GM23338 (cell line): ENCODE measurements at regions not wholly inside any gene's neighbourhood (a gene's known extent, or its start where the extent isn't known, plus 50 kb on each side); places are given as distances from the start of the nearest gene placed in this dataset.

Experiments used
- ATAC-seq: fragments of 200-7000 bp; cut with Tn5 transposase; 3 replicates; pipeline ENCODE4 v1.9.1; 2020
- DNase-seq: peaks from one replicate; pipeline ENCODE4 v3.0.0-alpha.2; 2015; ENCODE audit warnings: low spot score
- H2AFZ ChIP-seq: fragments of 200-600 bp; sonication (generic); 2 replicates; pipeline ENCODE4 v1.8.0; 2016; ENCODE audit warnings: antibody characterized with exemption, mild to moderate bottlenecking, moderate library complexity
- H3F3A ChIP-seq: fragments of 200-600 bp; sonication (generic); replicated peaks from 2 replicates; pipeline ENCODE4 v1.8.0; 2017; ENCODE audit warnings: antibody characterized with exemption, mixed run types, low read depth
- H3K27ac ChIP-seq: fragments of 200-600 bp; sonication (generic); 2 replicates; pipeline ENCODE4 v1.6.1; 2016; ENCODE audit warnings: low read depth
- H3K27me3 ChIP-seq: fragments of 200-600 bp; sonication (generic); 2 replicates; pipeline ENCODE4 v1.8.0; 2016; ENCODE audit warnings: mild to moderate bottlenecking, mixed run types, moderate library complexity; ENCODE audit not compliant: insufficient read depth
- H3K36me3 ChIP-seq: fragments of 200-600 bp; sonication (generic); 2 replicates; pipeline ENCODE4 v1.8.0; 2016; ENCODE audit warnings: mild to moderate bottlenecking; ENCODE audit not compliant: insufficient read depth
- H3K4me1 ChIP-seq: fragments of 200-600 bp; sonication (generic); 2 replicates; pipeline ENCODE4 v1.8.0; 2016; ENCODE audit warnings: mild to moderate bottlenecking, moderate library complexity; ENCODE audit not compliant: insufficient read depth
- H3K4me2 ChIP-seq: fragments of 200-600 bp; sonication (generic); 2 replicates; pipeline ENCODE4 v1.7.1; 2017; ENCODE audit warnings: mixed run types
- H3K4me3 ChIP-seq: fragments of 200-600 bp; sonication (generic); 2 replicates; pipeline ENCODE4 v1.6.1; 2016; ENCODE audit warnings: mixed run types
- H3K79me2 ChIP-seq: fragments of 200-600 bp; sonication (generic); replicated peaks from 2 replicates; pipeline ENCODE4 v1.8.0; 2017; ENCODE audit warnings: mild to moderate bottlenecking; ENCODE audit not compliant: insufficient read depth
- H3K9me2 ChIP-seq: fragments of 200-600 bp; sonication (generic); 2 replicates; pipeline ENCODE4 v1.8.0; 2017; ENCODE audit not compliant: insufficient read depth
- H4K20me1 ChIP-seq: fragments of 200-600 bp; sonication (generic); replicated peaks from 2 replicates; pipeline ENCODE4 v1.8.0; 2017; ENCODE audit warnings: mild to moderate bottlenecking; ENCODE audit not compliant: insufficient read depth
- H3K27ac Mint-ChIP-seq: 2 replicates; pipeline ENCODE4 v1.8.0; 2020; ENCODE audit warnings: inconsistent platforms, mild to moderate bottlenecking, moderate library complexity, mixed read lengths
- H3K27me3 Mint-ChIP-seq: 3 replicates; pipeline ENCODE4 v1.8.0; 2022; ENCODE audit warnings: low read depth, mild to moderate bottlenecking, moderate library complexity, mixed read lengths, inconsistent platforms; ENCODE audit not compliant: insufficient read depth, poor library complexity
- H3K36me3 Mint-ChIP-seq: 3 replicates; pipeline ENCODE4 v1.8.0; 2021; ENCODE audit warnings: low read depth, mild to moderate bottlenecking, inconsistent platforms, moderate library complexity, mixed read lengths
- H3K4me1 Mint-ChIP-seq: 3 replicates; pipeline ENCODE4 v1.8.0; 2020; ENCODE audit warnings: mild to moderate bottlenecking, inconsistent platforms, mixed read lengths
- H3K4me3 Mint-ChIP-seq: 3 replicates; pipeline ENCODE4 v1.8.0; 2021; ENCODE audit warnings: moderate library complexity, mild to moderate bottlenecking, inconsistent platforms, mixed read lengths
- H3K9me3 Mint-ChIP-seq: 3 replicates; pipeline ENCODE4 v1.8.0; 2020; ENCODE audit warnings: moderate library complexity, mild to moderate bottlenecking, inconsistent platforms, mixed read lengths
- CREB1 ChIP-seq: fragments of 250-450 bp; sonication (Bioruptor Pico); IDR thresholded peaks from 2 replicates; pipeline ENCODE4 v1.5.0; 2020; ENCODE audit warnings: low read depth, mild to moderate bottlenecking, moderate library complexity
- ETS1 ChIP-seq: IDR thresholded peaks from 2 replicates; pipeline ENCODE4 v1.6.1; 2016; ENCODE audit warnings: antibody characterized with exemption
- EZH2 ChIP-seq: fragments of 200-600 bp; sonication (generic); IDR thresholded peaks from one replicate; pipeline ENCODE4 v1.8.0; 2017; ENCODE audit warnings: antibody characterized with exemption, mild to moderate bottlenecking, low read depth; ENCODE audit not compliant: unreplicated experiment
- JUNB ChIP-seq: IDR thresholded peaks from one replicate; pipeline ENCODE4 v1.6.1; 2016; ENCODE audit warnings: antibody characterized with exemption; ENCODE audit not compliant: unreplicated experiment
- REST ChIP-seq: IDR thresholded peaks from one replicate; pipeline ENCODE4 v1.6.1; 2018; ENCODE audit warnings: antibody characterized with exemption; ENCODE audit not compliant: unreplicated experiment
- ZNF114 ChIP-seq: fragments of 250-450 bp; sonication (Bioruptor Pico); IDR thresholded peaks from 2 replicates; pipeline ENCODE4 v1.5.0; 2020; ENCODE audit warnings: mild to moderate bottlenecking, moderate library complexity
- ZNF331 ChIP-seq: fragments of 250-450 bp; sonication (Bioruptor Pico); IDR thresholded peaks from 2 replicates; pipeline ENCODE4 v1.5.0; 2020; ENCODE audit warnings: low read depth, mild to moderate bottlenecking, moderate library complexity
- ZNF462 ChIP-seq: fragments of 250-450 bp; sonication (Bioruptor Pico); IDR thresholded peaks from 2 replicates; pipeline ENCODE4 v1.5.0; 2020; ENCODE audit warnings: mild to moderate bottlenecking, moderate library complexity
- TF ChIP-seq, protein P1 (sequence below), 2 experiments: fragments of 200-600 bp in 1 of 2; sonication (generic) in 1 of 2; conservative IDR thresholded peaks; 2 replicates each; pipeline versions ENCODE4 v1.5.1 to v1.6.1; 2016 to 2017; ENCODE audit warnings: antibody characterized with exemption in 2 of 2, low read depth in 2 of 2, mild to moderate bottlenecking in 2 of 2, moderate library complexity in 1 of 2

- H3K79me2 ChIP-seq = no peaks in the 10 kb centered on the region
- peaks cover 7% of the 10 kb centered on the region; the same call in 1 of the 2 replicates for H3K27me3 ChIP-seq
- H3K4me1 Mint-ChIP-seq = no peaks in the 10 kb centered on the region
- ATAC-seq (no peak), DNase-seq (no peak)
- TF ChIP-seq, protein P1, sequence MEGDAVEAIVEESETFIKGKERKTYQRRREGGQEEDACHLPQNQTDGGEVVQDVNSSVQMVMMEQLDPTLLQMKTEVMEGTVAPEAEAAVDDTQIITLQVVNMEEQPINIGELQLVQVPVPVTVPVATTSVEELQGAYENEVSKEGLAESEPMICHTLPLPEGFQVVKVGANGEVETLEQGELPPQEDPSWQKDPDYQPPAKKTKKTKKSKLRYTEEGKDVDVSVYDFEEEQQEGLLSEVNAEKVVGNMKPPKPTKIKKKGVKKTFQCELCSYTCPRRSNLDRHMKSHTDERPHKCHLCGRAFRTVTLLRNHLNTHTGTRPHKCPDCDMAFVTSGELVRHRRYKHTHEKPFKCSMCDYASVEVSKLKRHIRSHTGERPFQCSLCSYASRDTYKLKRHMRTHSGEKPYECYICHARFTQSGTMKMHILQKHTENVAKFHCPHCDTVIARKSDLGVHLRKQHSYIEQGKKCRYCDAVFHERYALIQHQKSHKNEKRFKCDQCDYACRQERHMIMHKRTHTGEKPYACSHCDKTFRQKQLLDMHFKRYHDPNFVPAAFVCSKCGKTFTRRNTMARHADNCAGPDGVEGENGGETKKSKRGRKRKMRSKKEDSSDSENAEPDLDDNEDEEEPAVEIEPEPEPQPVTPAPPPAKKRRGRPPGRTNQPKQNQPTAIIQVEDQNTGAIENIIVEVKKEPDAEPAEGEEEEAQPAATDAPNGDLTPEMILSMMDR (conservative IDR thresholded peaks at IDR 0.05; ENCODE audit: low read depth in 2 of 2) = no peak
- no peak for TF ChIP-seq CREB1 (CRISPR knock-in tag)
- TF ChIP-seq ZNF331 = no peak
- no peak for TF ChIP-seq JUNB
- no peak for TF ChIP-seq ZNF462 (CRISPR knock-in tag)
- no peak for TF ChIP-seq ZNF114 (CRISPR knock-in tag)
- TF ChIP-seq ETS1 = no peak
- TF ChIP-seq EZH2 = no peak
- no peak for TF ChIP-seq REST
- no peak overlapping the region for H3K4me3 Mint-ChIP-seq
- H3K4me3 ChIP-seq = no peak overlapping the region
- no peaks in the 10 kb centered on the region for H3K36me3 ChIP-seq
- H3K4me2 ChIP-seq = no peak overlapping the region
- H3K4me1 ChIP-seq = no peaks in the 10 kb centered on the region
- peaks cover 12% of the 10 kb centered on the region for H3K27me3 Mint-ChIP-seq
- H3F3A ChIP-seq = no peaks in the 10 kb centered on the region
- no peak overlapping the region for H3K27ac ChIP-seq
- no peaks in the 10 kb centered on the region; the same call in 2 of the 3 replicates for H3K9me3 Mint-ChIP-seq
- no peaks in the 10 kb centered on the region for H4K20me1 ChIP-seq
- H3K36me3 Mint-ChIP-seq = no peaks in the 10 kb centered on the region
- no peak overlapping the region for H3K27ac Mint-ChIP-seq
- H2AFZ ChIP-seq = no peak overlapping the region
- no peaks in the 10 kb centered on the region for H3K9me2 ChIP-seq
Observed at GRCh38 chr5:5883146-5883545, 460.7 kb downstream of the ICE1 start.
